ENCODE measurements at regions not wholly inside any gene's neighbourhood (a gene's known extent, or its start where the extent isn't known, plus 50 kb on each side); places are given as distances from the start of the nearest gene placed in this dataset.

- no peak for TF ChIP-seq POLR2A (IDR thresholded peaks at IDR 0.05; ENCODE audit: low read depth)
- TF ChIP-seq, protein P1, sequence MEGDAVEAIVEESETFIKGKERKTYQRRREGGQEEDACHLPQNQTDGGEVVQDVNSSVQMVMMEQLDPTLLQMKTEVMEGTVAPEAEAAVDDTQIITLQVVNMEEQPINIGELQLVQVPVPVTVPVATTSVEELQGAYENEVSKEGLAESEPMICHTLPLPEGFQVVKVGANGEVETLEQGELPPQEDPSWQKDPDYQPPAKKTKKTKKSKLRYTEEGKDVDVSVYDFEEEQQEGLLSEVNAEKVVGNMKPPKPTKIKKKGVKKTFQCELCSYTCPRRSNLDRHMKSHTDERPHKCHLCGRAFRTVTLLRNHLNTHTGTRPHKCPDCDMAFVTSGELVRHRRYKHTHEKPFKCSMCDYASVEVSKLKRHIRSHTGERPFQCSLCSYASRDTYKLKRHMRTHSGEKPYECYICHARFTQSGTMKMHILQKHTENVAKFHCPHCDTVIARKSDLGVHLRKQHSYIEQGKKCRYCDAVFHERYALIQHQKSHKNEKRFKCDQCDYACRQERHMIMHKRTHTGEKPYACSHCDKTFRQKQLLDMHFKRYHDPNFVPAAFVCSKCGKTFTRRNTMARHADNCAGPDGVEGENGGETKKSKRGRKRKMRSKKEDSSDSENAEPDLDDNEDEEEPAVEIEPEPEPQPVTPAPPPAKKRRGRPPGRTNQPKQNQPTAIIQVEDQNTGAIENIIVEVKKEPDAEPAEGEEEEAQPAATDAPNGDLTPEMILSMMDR (IDR thresholded peaks at IDR 0.05), result no peak
Measured at GRCh38 chr3:5437783-5438323, 250.3 kb downstream of the EDEM1 start.
